ENCODE measurements at regions not wholly inside any gene's neighbourhood (a gene's known extent, or its start where the extent isn't known, plus 50 kb on each side); places are given as distances from the start of the nearest gene placed in this dataset.
A peak's percentile ranks its signal among the peaks of the same experiment; 100 is the strongest.
"Not testable (repeated sequence)": the region's sequence is repeated elsewhere in the genome, so short reads cannot be mapped to it uniquely, and the experiment has no call there.

GRCh38 chr4:189002475-189002874, 863.2 kb downstream of the TRIML1 start:
- H3K9me3 Mint-ChIP-seq (ENCODE audit: unreplicated experiment): no peaks in the 10 kb centered on the region
- H3K4me1 Mint-ChIP-seq (ENCODE audit: low read depth, unreplicated experiment): no peaks in the 10 kb centered on the region
- DNase-seq: no peak
- H3K4me3 Mint-ChIP-seq (ENCODE audit: unreplicated experiment): no peak overlapping the region
- no peak overlapping the region for H3K27ac Mint-ChIP-seq (ENCODE audit: unreplicated experiment)
- no peaks in the 10 kb centered on the region for H3K36me3 Mint-ChIP-seq (ENCODE audit: unreplicated experiment)
- H3K27me3 Mint-ChIP-seq (ENCODE audit: unreplicated experiment): no peaks in the 10 kb centered on the region
- no peak for TF ChIP-seq CTCF (IDR thresholded peaks at IDR 0.05; ENCODE audit: partially characterized antibody, unreplicated experiment)

- peak overlapping the region; percentile 68 for H3K27ac Mint-ChIP-seq (ENCODE audit: unreplicated experiment)
- not testable (repeated sequence) for H3K9me3 Mint-ChIP-seq (ENCODE audit: unreplicated experiment); H3K27me3 Mint-ChIP-seq (ENCODE audit: unreplicated experiment); H3K4me1 Mint-ChIP-seq (ENCODE audit: low read depth, unreplicated experiment); H3K36me3 Mint-ChIP-seq (ENCODE audit: unreplicated experiment); H3K4me3 Mint-ChIP-seq (ENCODE audit: unreplicated experiment); DNase-seq
Measured at GRCh38 chr4:189010452-189011217, 871.4 kb downstream of the TRIML1 start.

GRCh38 chr4:189021831-189022230, 882.6 kb downstream of the TRIML1 start:
- no peak for TF ChIP-seq CTCF (IDR thresholded peaks at IDR 0.05; ENCODE audit: partially characterized antibody, unreplicated experiment)
- no peak overlapping the region for H3K4me3 Mint-ChIP-seq (ENCODE audit: unreplicated experiment)

GRCh38 chr4:189022440-189023035, 883.3 kb downstream of the TRIML1 start:
- no peaks in the 10 kb centered on the region for H3K27me3 Mint-ChIP-seq (ENCODE audit: unreplicated experiment)
- H3K27ac Mint-ChIP-seq (ENCODE audit: unreplicated experiment): no peak overlapping the region
- no peak for TF ChIP-seq CTCF (IDR thresholded peaks at IDR 0.05; ENCODE audit: partially characterized antibody, unreplicated experiment)
- H3K4me1 Mint-ChIP-seq (ENCODE audit: low read depth, unreplicated experiment): no peaks in the 10 kb centered on the region
- no peak overlapping the region for H3K4me3 Mint-ChIP-seq (ENCODE audit: unreplicated experiment)
- no peak for DNase-seq
- no peaks in the 10 kb centered on the region for H3K9me3 Mint-ChIP-seq (ENCODE audit: unreplicated experiment)
- H3K36me3 Mint-ChIP-seq (ENCODE audit: unreplicated experiment): no peaks in the 10 kb centered on the region

More at GRCh38 chr4:189021831-189022230, 882.6 kb downstream of the TRIML1 start:
- no peak overlapping the region for H3K27ac Mint-ChIP-seq (ENCODE audit: unreplicated experiment)
- H3K36me3 Mint-ChIP-seq (ENCODE audit: unreplicated experiment): no peaks in the 10 kb centered on the region
- H3K4me1 Mint-ChIP-seq (ENCODE audit: low read depth, unreplicated experiment): no peaks in the 10 kb centered on the region
- no peaks in the 10 kb centered on the region for H3K9me3 Mint-ChIP-seq (ENCODE audit: unreplicated experiment)
- no peaks in the 10 kb centered on the region for H3K27me3 Mint-ChIP-seq (ENCODE audit: unreplicated experiment)
- no peak for DNase-seq

- Mint-ChIP-seq H3K36me3 (ENCODE audit: unreplicated experiment) (no peaks in the 10 kb centered on the region), H3K4me3 (ENCODE audit: unreplicated experiment) (peak overlapping the region; percentile 17), H3K9me3 (ENCODE audit: unreplicated experiment) (no peaks in the 10 kb centered on the region), H3K4me1 (ENCODE audit: low read depth, unreplicated experiment) (peaks cover 16% of the 10 kb centered on the region), H3K27me3 (ENCODE audit: unreplicated experiment) (no peaks in the 10 kb centered on the region), H3K27ac (ENCODE audit: unreplicated experiment) (peak overlapping the region; percentile 31)
- no peak for DNase-seq
- peak; percentile 13 for TF ChIP-seq CTCF (IDR thresholded peaks at IDR 0.05; ENCODE audit: partially characterized antibody, unreplicated experiment)
Measured at GRCh38 chr4:189029976-189030504, 890.8 kb downstream of the TRIML1 start.

All from glutamatergic neuron (in vitro differentiated cells).